Activated T-cell treated with anti-CD3 and anti-CD28 coated beads, Interleukin-2, amount 50 U/mL, for 1 hour (primary cell): ENCODE measurements at regions not wholly inside any gene's neighbourhood (a gene's known extent, or its start where the extent isn't known, plus 50 kb on each side); places are given as distances from the start of the nearest gene placed in this dataset.
"Not testable (repeated sequence)": the region's sequence is repeated elsewhere in the genome, so short reads cannot be mapped to it uniquely, and the experiment has no call there.

Experiments used
- DNase-seq: peaks from one replicate; pipeline ENCODE4 v3.0.0-alpha.2; 2020

DNA sequence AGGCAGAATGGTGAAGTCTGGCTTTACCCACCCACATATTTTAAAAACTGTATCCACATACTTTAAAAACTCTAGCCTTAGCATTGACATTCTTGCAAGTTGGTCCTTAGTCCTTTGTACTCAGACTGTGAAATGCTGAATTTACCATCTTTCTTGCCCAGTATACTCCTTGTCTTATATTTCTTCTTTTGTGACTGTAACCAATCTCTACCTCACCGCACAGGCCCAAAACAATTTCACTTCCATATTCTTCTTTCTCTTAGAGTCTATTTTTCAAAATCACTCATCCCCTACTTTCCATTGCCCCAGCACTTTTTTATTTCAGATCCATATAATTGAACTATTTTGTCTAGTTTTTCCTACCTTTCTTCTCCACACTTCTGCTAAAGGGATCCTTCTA is 892.4 kb upstream of the B3GALT2 start:
- DNase-seq = no peak

DNA sequence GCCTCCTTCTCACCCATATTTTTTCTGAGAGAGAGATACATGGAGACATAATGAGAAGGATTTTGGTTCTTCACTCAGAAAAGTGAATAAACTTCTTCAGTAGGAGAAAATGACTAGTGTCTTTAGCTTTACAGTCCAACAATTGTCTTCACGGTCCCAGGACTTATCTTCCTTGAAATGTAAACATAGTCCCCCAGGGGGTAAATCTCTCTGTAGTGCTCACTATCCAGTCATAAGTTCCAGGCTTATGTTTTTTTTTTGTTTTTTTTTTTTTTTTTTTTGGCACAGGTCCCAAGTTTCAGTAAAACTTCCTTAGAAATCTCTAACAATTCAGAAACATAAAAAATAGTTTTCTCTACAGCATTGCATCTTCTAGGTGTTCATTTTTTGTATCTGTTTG is 890.2 kb upstream of the B3GALT2 start:
- DNase-seq = no peak

DNA sequence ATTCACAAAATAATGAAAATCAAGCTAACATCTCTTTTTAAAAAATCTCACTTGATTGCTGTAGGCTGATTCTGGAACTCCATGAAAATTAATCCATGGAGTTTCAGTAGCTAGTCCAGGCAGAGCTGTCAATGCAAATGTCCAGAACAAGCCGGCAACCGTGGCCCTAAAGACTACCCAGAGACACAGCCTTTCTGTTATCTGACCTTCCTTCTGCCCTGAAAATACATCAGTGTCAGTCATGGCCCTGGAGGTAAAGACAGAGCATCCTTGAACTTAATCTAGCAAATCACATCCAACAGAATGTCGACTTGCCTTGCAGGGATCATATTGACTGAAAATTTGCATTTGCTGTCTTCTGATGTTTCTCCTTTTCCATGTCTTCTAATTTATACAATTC is 887.4 kb upstream of the B3GALT2 start:
- DNase-seq = no peak

DNA sequence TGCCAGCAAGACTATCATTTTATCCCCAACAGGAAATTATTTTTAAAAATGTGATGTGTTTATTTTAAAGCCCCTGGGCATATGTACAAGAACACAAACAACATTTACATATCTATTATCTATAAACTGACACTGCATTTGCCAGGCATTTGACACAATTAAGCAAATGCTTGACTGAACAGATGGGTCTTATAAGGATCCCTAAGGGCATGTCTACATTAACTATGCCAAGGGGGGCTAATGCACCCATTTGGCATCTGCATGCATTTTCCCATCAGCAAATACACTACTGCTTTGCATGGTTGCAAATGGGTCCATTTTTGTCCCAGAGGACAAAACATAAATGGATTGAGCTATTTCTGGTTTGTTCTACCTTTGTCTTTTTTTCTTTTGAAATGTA is 884.8 kb upstream of the B3GALT2 start:
- DNase-seq = no peak

DNA sequence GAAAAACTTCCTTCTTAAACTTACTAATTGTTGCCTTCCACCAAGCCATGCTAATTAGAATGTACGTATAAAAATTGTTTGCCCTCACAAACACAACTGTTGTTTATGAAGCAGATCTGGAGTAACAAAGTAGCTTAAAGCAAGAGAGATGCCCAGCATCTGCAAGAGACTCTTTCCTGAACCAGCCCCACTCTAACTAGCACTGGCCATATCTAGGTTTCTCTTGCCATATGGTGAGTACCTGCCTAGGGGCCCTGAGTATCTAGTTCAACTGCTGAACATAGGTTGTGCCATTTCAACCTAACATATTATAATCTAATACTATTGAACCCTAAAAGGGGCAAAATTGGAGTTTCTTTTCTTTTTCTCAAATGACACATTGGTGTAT is 883.4 kb upstream of the B3GALT2 start:
- no peak for DNase-seq

DNA sequence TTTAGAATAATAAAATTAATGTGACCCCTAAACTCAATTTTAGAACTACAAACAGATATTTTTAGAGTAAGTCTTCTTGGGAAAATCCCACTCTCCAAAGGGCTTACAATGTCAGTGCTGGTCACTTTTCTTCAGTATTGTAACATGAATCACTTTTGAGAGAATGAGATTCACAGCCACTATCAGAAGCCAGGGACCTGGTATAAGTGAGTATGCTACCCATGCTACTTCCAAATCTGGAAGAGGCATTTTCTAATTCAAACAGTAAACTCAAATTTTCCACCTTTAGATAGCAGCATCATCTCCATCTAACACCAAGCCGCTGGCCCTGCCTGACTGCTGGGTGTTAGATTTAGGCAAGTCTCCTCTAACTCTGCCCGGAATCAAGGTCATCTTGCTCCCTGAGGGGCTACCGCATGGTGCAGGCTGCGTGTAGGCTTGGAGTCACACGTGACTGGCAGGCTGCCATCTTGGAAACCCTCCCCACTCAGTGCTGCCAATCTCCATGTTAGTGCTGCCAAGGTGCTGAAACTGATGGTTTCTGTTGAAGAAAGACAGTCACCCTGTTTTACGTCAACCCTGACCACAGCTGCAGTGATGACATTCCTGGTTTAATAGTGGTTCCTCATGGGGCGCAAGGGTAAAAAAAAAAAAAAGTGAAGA is 882.9 kb upstream of the B3GALT2 start:
- no peak for DNase-seq

DNA sequence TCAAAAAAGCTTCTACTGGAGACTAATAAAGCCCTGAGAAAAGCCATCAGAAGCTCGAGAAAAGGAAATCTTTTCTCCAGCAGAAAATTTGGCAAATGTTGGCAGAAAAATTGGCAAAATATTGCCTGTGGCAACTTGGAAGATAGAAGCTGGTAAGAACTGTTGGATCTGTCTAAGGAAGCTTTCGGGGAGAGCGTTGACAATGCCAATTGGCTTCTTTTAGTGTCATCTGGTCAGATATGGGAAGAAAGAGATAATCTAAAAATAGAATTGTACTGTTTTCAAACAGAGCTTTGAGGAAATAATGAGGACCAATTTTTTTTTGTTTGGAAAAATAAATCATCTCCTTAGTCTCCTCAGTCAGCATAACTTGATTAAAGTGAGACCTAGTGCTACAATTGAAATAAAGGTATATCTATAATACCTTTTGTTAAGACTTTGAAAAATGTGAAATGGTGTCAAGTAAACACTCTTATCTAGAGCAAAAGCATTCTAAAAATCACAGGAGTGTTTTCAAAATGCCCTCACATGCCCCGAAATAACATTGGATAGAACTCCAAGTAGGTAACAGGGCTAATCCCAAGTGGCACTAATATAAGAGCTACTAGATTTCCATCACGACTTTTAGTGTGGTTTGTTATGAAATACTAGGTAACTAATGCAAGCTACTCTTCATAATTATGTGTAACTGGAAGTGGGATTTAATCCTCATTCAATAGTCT is 882.2 kb upstream of the B3GALT2 start:
- no peak for DNase-seq

DNA sequence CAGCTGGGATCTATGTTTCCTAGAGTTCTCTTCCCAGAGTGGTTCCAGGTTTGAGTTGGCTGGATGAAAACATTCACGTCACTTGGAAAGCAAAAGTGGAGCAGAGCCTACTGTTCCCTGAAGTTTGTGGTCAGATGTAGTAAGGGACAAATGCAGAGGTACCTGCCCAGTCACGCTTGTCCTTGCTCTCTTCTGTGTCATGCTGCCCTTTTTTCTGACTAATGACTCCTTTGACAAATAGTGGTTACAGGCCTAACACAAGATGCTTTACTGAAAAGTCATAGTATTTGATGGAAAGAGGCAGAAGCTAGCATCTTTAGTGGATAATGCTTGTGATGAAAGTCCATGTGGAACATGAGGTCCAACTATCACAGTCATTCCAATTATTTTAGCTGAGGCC is 881.4 kb upstream of the B3GALT2 start:
- DNase-seq = no peak

DNA sequence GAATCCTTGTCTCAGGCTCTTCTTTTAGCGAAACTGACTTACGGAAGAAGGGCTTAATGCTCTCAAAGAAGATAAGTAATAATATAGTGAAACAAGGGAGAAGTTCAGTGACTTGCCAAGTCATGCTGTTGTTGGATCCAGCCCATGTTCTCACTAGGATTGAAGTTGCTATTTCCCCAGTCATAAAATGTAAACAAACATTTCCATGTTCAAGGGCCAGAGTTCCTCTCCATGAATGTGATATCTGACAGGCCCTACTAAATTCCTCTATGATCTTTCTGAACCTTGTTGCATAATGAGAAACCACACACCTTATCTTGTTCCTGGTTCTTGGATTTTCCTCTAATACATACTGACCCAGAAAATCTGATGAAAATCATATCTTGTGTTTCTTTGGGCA is 876.5 kb upstream of the B3GALT2 start:
- DNase-seq = no peak

DNA sequence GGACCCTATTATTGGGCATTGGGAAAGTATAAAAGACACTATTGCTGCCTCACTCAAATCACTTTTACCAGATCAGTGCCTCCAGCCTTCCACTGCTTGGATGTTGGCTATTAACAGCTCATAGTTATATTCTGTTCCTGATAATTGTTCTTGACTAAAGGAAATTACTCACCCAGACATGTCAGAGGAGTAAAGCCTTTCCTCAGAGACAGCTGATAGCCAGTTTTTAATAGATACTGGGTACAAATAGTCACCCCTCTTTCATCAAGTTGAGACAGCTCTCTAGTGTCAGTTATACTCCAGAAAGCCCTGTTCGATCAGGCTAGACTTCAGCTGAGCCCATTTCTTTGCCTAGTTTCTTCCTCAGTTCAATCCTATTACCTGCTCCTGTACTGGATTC is 876.1 kb upstream of the B3GALT2 start:
- DNase-seq = no peak

DNA sequence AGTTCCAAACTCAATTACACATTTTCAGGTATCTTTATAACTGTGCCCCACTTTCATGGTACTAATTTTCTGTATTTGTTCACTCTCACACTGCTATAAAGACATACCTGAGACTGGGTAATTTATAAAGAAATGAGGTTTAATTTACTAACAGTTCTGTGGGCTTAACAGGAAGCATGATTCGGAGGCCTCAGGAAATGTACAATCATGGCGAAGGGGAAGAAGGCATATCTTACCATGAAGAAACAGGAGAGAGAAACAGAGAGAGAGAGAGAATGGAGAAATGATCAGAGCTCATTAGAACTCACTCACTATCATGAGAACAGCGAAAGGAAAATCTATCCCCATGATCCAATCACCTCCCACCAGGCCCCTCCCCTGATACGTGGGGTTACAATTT is 874.1 kb upstream of the B3GALT2 start:
- no peak for DNase-seq

DNA sequence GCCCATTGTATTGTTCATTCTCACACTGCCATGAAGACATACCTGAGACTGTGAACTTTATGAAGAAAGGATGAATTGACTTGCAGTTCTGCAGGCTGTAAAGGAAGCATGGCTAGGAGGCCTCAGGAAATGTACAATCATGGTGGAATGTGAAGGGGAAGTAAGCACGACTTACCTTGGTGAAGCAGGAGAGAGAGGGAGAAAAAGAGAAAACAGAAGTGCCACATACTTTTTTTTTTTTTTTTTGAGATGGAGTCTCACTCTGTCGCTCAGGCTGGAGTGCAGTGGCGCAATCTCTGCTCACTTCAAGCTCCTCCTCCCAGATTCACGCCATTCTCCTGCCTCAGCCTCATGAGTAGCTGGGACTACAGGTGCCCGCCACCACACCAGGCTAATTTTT is 871.9 kb upstream of the B3GALT2 start:
- not testable (repeated sequence) for DNase-seq

DNA sequence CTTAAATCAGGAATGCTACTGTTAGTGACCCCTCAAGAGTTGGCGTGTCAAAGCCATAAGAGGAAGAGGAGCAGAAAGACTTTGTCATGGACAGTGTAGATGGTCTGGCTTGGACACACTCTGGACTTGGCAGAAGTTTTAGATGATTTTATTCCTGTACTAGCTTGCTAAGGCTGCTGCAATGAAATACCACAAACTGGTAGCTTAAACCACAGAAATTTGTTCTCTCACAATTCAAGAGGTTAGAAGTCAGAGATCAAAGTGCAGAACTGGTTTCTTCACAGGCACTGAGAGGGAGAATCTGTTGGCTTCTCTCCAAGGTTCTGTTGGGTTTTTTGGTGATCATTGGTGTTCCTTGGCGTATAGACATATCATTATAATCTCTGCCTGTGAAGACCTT is 869.8 kb upstream of the B3GALT2 start:
- DNase-seq = no peak

DNA sequence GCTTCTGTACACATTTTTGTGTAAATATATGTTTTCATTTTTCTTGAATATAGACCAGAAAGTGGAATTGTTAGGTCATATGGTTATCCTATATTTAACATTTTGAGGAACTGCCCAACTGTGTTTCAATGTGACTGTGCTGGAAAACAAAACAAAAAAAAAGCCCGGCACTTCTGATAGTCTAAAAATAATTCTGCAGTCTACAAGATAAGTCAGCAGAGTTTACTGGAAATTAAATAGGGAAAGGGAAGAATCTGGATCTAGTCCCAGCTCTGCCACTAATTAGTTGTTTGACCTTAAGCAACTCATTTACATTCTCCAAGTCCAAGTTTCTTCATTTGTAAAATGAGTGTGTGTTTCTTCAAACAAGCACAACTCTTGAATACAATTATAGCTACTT is 869.1 kb upstream of the B3GALT2 start:
- no peak for DNase-seq

DNA sequence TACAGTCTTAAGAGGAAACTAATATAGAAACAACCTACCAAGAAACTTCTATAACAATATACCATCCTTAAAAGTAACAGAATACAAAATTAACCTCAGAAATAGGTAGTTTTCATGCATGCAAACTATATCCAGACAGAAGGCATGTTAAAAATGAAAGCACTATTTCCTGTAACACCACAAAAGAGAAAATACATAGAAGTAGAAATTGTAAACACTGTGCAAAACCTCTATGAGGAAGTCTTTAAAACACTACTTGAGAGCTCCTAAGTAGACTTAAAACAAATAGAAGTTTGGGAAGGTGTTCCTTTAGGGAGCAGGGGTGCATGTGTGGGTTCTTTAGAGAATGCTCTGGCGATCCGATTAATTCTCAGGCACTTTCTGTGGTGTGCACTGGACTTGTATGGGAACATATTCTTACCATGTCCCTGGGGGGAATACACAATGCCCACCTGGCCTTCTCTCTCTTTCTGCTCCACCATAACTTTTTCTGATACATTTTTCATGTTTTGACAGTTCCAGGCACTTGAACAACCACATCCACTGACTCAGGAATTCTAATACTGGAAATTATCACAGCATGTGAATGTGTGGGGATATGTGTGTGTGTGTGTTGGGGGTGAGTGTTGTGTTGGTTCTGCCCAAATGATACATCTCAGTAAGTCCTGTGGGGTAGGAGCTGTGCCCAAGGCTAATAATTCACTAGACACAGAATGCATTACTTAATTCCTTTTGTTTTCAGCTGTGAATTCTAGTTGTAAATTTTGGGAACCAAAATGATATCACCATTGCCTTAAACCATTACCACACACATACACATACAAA is 866.3 kb upstream of the B3GALT2 start:
- DNase-seq = no peak

DNA sequence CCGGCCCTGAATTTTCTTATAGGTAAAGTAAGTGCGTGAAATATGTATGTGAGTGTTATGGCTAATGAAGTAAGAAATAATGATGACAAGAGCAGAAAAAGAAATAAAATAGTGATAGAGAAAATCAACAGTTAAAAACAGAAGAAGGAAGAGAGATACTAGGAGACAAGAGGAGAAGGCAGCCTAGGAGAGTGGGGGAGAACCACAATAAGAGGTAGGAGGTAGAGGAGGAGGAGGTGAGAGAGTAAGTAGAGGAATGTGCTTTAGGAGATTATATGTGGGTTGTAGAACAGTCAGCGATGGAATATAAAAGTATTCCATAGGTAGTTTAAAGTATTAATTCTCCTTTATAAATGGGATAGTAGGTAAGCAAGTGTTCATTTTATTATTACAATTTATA is 861.5 kb upstream of the B3GALT2 start:
- DNase-seq = no peak

DNA sequence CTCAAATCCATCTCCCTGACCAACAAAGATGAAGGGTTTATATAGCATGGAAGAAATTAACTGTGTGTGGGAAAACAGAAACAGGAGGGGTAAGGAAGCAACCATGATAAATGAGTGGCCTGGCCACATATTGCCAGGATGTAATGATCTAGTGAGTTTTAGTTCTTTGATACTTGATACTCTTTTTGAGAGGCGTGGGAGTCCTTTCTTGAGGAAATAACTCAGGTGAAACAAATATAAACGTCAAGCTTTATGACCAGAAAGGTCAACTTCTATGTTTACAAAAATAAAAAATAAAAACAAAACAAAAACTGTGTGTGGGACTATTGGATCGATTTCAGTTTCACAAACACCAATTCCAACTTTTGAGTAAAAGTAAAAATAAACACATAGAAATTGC is 860.8 kb upstream of the B3GALT2 start:
- DNase-seq = no peak

DNA sequence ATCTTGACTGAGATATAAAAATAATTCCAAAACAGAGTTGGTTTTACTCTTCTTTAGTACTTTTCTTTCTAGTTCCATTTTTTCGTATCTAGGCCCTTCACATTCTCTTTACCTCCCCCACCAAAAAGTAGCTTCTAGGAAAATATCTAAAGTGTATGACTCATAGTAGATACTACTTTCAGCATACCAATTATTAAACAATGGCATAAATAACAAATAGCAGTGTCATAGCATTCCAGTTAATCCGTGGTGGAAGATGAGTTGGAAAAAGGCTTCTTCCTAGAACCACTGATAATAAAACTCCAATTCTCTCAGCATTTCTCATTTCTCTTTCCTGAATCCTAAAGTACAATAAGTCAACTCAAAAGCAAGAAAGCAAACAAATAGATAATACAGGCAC is 859.0 kb upstream of the B3GALT2 start:
- DNase-seq = no peak

DNA sequence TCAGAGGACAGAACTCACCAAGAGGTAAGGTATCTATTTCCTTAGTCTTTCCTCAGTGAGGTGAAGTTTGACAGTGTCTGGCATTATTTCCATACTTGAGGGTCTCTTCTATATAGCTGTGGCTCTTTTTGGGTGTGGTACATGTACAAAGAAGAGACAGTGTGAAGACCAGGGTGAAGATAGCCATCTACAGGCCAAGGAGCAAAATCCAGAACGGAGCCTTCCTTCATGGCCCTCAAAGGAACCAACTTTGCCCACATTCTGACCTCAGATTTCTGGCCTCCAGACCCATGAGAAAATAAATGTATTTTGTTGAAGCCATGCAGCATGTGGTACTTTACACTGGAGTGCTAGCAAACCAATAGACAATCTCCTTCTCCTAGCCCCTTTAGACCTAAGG is 858.5 kb upstream of the B3GALT2 start:
- DNase-seq = no peak

DNA sequence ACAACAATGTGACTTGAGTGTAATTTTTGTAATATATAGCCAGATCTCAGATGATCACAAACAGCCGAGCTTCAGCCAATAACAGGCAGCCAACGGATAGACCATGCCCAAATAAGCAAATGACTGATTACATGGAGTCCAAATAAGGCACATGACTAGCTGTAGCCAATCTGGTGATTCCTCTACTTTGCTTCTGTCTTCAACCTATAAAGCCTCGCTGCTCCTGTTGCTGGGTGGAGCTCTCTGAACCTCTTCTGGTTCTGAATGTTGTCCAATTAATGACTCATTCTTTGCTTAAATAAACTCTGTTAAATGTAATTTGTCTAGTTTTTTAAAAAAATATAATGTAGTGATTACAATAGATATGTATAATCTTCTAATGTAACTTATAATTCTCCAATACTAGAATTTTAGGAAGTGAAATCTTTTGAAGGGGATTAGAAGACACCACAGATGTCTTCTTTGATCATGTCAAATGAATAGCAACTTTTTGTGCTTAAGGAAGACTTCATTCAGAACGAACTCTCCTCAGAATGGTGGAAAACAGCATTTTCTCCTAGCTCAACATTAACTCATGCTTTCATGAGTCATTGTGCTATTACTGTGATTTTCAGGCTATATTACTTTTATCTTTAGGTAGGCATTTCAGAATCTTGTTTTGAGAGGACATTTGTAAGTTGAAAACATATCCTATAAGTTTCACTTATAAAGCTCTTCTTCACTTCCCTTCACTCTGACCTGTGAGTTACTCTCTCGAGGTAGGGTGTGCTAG is 857.8 kb upstream of the B3GALT2 start:
- DNase-seq = no peak

DNA sequence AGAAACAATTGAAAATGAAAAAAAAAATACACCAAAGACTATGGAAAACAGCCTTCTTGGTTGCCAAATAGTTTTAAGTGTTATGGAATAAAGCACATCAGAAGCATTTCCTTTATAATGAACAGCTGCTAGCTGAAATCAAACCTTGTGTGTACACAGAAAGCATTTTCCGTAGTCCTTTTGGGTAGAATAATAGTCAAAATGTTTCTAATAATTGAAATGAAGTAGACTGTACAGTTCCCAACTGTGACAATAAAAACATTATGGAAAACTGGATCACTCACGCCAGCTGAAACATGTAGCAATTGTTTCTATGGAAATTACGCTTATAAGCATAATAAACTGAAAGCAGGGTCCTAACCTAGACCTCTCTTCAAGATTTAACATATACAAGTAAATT is 856.3 kb upstream of the B3GALT2 start:
- no peak for DNase-seq

DNA sequence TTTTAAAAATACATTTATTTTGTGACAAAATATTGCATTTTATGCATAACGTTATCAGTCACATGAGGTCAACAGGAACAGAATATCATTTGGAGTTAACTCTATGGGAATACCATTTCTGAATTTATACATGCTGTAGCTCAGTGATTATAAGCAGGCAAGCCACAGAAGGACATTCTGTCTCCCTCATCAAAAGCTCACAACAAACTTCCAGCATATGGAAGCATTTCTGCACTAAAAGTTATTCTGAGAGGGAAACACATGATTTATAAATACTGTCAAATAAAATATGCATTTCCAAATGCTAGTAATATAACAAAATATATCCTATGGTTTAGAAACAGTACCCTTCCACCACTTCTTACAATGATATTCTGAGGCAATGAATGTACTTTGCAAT is 854.1 kb upstream of the B3GALT2 start:
- no peak for DNase-seq

DNA sequence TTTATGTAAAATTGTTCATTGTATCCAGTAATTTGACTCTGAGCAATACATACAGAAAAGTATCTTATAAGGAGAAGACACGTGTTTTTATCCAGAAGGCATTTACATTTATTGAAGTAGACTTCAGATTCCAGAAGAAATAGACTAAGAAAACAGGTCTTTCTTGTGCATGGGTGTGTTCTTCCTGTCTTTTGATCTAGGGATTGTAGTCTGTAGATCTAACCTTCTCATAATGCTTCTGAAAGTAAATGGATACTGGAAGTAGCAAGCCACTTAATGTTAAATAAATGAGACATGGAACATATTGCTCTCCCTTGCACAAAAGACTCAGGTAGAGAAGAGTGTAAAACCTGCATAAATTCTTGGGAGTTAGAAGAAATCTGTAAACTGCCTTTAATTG is 853.2 kb upstream of the B3GALT2 start:
- no peak for DNase-seq
